ENCODE measurements at regions not wholly inside any gene's neighbourhood (a gene's known extent, or its start where the extent isn't known, plus 50 kb on each side); places are given as distances from the start of the nearest gene placed in this dataset.
A peak's percentile ranks its signal among the peaks of the same experiment; 100 is the strongest.

DNA sequence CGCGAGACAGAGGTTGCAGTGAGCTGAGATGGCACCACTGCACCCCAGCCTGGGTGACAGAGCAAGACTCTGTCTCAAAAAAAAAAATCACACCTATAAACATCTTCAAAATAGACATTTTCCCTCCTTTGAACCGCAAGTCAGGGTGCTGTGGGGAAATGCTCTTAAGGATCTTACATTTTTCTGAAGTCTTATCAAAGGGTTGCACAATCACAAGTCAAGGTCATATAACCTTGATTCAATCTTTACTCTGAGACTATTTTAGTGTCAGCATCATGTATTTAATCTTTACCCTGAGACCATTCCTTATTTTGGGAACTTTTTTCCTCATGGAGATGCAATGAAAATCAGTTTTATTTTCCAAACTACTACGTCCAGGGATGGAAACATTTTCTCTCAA, 62.8 kb upstream of the RANBP3L start:
- no peak overlapping the region for H3K4me3 ChIP-seq (ENCODE audit: low read length)
- DNase-seq (ENCODE audit: low read depth): no peak
- TF ChIP-seq, protein P1, sequence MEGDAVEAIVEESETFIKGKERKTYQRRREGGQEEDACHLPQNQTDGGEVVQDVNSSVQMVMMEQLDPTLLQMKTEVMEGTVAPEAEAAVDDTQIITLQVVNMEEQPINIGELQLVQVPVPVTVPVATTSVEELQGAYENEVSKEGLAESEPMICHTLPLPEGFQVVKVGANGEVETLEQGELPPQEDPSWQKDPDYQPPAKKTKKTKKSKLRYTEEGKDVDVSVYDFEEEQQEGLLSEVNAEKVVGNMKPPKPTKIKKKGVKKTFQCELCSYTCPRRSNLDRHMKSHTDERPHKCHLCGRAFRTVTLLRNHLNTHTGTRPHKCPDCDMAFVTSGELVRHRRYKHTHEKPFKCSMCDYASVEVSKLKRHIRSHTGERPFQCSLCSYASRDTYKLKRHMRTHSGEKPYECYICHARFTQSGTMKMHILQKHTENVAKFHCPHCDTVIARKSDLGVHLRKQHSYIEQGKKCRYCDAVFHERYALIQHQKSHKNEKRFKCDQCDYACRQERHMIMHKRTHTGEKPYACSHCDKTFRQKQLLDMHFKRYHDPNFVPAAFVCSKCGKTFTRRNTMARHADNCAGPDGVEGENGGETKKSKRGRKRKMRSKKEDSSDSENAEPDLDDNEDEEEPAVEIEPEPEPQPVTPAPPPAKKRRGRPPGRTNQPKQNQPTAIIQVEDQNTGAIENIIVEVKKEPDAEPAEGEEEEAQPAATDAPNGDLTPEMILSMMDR (conservative IDR thresholded peaks at IDR 0.05; ENCODE audit: low read length): no peak

DNA sequence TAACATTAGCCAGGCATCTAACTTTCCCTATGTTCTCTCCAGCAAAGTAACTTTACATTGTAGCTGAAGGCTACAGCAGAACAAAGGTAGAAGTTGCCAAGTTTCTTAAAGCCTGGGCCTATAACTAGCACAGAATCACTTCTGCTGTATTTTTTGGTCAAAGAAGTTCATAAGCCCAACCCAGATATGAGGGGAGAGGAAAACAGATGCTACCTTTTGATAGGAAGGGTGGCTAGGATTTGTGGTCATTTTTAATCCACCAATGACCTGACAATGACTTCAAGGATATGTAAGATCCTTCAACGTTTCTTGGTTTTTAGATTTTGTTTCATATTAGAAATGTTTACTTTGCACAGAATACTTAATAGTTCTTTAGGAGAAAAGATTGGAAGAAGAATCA, 64.2 kb upstream of the RANBP3L start:
- no peak overlapping the region for H3K4me3 ChIP-seq (ENCODE audit: low read length)
- TF ChIP-seq, protein P1 (conservative IDR thresholded peaks at IDR 0.05; ENCODE audit: low read length): no peak
- DNase-seq (ENCODE audit: low read depth): no peak

DNA sequence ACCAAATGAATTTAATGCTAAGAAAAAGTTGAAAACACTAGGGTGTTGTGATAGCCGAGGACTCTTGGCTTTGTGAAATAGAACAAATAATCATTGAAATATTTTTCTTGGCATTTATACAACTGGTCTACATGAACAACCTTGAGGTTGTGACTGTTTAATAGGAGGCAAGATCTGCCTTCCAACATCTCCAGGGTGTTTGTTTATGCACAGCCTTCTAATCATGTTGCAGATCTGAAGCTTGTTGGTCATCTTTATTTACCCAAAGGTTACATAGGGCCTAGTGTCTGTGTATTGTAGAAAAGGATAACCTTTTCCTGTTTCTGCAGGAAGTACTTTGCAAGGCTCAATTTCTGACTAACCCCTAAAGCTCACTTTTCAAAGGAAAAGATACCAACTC, 65.2 kb upstream of the RANBP3L start:
- TF ChIP-seq, protein P1 (conservative IDR thresholded peaks at IDR 0.05; ENCODE audit: low read length): no peak
- peak; percentile 34 for DNase-seq (ENCODE audit: low read depth)
- H3K4me3 ChIP-seq (ENCODE audit: low read length): no peak overlapping the region

DNA sequence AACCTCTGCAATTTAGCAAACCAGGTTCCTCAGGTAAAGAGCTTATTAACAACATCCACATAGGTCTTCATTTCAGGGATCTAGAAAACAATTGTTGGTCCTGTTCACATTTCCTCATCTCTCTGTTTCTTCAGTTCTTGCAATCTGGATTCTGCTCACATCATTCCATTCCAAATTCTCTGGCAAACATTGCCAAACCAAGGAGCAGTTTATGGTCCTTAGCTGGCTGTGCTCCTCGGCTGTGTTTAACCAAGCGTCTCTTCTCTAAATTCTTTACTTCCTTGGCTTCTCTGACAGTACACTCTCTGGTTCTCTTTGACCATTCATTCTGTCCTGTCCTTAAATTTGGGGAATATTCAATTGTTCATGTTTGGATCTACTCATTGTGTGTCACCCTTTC, 65.8 kb upstream of the RANBP3L start:
- peak; percentile 91 for DNase-seq (ENCODE audit: low read depth)
- no peak overlapping the region for H3K4me3 ChIP-seq (ENCODE audit: low read length)
- TF ChIP-seq, protein P1 (conservative IDR thresholded peaks at IDR 0.05; ENCODE audit: low read length): no peak

DNA sequence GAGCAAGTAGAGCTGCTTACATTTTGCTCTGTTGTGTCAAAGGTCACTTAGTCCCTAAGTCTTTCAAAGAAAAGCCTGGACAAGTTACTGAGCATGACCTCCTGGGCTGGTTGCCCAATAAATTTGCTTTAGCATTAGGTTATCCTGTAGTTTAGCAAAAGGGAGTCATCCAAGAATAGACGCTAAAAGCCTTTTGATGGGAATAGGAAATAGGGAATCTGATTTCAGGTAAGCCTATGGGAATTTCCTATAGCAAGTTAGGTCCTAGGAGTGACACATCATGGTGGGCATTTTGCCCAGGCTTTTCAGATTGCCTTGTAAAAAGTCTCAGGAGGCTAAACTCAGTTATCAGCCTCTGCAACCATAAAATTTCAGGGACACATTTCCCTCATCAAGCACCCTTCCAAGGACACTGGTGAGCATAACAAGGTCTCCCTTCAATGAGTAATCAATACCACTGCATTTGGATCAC, 67.6 kb upstream of the RANBP3L start:
- TF ChIP-seq, protein P1 (conservative IDR thresholded peaks at IDR 0.05; ENCODE audit: low read length): no peak
- DNase-seq (ENCODE audit: low read depth): peak; percentile 50
- no peak overlapping the region for H3K4me3 ChIP-seq (ENCODE audit: low read length)

DNA sequence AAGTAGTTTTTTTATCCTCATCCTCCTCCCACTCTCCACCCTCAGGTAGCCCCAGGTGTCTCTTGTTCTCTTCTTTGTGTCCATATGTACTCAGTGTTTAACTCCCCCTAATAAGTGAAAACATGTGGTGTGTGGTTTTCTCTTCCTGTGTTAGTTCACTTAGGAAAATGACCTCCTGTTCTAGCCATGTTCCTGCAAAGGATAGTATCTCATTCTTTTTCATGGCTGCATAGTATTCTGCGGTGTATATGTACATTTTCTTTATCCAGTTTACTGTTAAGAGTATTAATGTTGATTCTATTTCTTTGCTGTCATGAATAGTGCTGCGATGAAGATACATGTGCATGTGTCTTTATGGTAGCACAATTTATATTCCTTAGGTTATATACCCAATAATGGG, 68.4 kb upstream of the RANBP3L start:
- no peak for DNase-seq (ENCODE audit: low read depth)
- no peak overlapping the region for H3K4me3 ChIP-seq (ENCODE audit: low read length)
- TF ChIP-seq, protein P1 (conservative IDR thresholded peaks at IDR 0.05; ENCODE audit: low read length): no peak

DNA sequence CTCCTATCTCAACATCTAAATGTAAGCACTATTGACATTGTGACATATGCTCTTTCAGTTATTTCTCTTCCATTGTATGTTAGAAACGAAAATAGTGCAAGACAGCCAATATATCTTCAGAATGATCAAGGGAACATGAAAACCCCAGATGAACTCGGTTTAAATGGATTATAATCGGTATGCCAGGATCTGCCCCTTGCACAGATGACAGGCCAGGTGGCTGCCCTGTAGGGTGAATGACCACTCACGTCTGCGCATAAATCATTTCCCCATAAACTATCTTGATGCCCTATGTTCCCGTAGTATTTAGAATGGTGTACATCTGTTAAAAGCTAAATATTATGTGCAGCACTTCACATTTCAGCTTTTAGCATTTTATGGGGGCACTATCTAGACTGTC, 69.7 kb upstream of the RANBP3L start:
- DNase-seq (ENCODE audit: low read depth): no peak
- TF ChIP-seq, protein P1 (conservative IDR thresholded peaks at IDR 0.05; ENCODE audit: low read length): no peak

More for the DNA sequence above, 69.7 kb upstream of the RANBP3L start:
- no peak overlapping the region for H3K4me3 ChIP-seq (ENCODE audit: low read length)
